ENCODE measurements at regions not wholly inside any gene's neighbourhood (a gene's known extent, or its start where the extent isn't known, plus 50 kb on each side); places are given as distances from the start of the nearest gene placed in this dataset.

DNA sequence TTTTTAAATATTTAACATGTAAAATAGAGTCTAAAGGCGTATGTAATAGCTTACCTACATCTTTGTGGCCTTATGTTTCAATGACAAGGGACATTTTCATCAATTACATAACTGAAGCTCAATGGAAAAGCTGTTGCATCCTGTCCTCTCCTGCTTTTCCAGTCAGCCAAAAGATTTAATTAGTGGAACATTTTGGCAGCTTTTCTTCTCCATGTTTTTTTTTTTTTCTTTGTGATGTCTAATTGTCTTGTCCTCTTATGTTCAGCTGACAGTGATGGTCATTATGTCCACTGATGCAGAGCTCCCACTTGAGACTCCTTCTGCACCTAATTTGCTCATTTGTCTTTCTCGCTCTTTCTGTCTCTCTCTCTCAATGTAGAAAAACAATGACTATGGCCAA lies 422.2 kb downstream of the GABRG1 start:
- TF ChIP-seq, protein P1, sequence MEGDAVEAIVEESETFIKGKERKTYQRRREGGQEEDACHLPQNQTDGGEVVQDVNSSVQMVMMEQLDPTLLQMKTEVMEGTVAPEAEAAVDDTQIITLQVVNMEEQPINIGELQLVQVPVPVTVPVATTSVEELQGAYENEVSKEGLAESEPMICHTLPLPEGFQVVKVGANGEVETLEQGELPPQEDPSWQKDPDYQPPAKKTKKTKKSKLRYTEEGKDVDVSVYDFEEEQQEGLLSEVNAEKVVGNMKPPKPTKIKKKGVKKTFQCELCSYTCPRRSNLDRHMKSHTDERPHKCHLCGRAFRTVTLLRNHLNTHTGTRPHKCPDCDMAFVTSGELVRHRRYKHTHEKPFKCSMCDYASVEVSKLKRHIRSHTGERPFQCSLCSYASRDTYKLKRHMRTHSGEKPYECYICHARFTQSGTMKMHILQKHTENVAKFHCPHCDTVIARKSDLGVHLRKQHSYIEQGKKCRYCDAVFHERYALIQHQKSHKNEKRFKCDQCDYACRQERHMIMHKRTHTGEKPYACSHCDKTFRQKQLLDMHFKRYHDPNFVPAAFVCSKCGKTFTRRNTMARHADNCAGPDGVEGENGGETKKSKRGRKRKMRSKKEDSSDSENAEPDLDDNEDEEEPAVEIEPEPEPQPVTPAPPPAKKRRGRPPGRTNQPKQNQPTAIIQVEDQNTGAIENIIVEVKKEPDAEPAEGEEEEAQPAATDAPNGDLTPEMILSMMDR (IDR thresholded peaks at IDR 0.05; ENCODE audit: insufficient read depth, low read depth, low read length, missing control alignments) = no peak
- no peak overlapping the region for H3K4me3 ChIP-seq (ENCODE audit: low read depth, low read length)
- no peak for DNase-seq (ENCODE audit: low read depth)

DNA sequence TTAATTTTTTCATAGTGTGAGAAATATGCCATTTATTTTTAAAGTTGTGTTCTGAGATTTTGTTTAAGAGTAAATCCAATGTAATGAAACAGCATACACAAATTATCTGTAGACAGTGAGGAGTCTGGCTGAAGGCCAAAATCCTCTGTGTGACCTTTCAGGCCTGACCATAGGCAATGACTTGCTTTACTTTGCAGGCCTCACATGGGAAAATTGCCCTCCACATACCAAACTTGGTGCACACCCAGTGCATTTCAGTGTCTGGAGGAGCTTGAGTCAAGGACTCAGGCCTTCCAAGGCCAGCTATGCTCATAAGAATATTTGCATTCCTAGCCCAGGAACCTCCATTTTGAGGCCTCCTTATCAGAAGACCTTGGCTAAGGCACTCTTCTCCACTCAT lies 430.1 kb downstream of the GABRG1 start:
- no peak overlapping the region for H3K4me3 ChIP-seq (ENCODE audit: low read depth, low read length)
- TF ChIP-seq, protein P1 (IDR thresholded peaks at IDR 0.05; ENCODE audit: insufficient read depth, low read depth, low read length, missing control alignments) = no peak
- no peak for DNase-seq (ENCODE audit: low read depth)

DNA sequence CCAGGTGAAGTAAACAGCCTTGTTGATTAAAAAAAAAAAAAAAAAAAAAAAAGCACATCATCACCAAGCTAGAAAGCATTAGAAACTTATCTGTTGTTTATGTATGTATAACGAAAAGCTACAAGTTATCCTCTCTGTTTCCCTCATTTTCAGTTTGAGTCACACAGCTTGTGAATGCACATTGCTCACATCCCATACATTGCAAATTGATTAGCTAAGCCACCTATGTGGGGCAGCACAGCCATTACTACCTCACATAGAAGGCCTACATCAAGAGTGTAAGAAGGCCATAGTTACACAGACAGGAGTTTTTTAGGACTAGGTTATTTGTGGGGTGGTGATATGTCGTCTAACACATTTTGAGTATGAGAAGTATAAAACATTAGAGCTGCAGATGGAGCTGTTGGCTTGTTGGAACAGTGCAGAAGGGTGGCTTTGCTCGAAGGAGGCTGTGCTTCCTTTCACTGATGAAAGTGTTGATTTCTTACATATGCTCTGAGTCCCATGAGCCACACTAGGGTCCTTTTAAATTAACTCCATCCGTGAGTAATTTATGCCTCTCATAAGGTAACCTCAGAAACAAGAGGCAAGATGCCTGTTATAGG lies 431.6 kb downstream of the GABRG1 start:
- TF ChIP-seq, protein P1 (IDR thresholded peaks at IDR 0.05; ENCODE audit: insufficient read depth, low read depth, low read length, missing control alignments) = no peak
- no peak for DNase-seq (ENCODE audit: low read depth)
- no peak overlapping the region for H3K4me3 ChIP-seq (ENCODE audit: low read depth, low read length)

DNA sequence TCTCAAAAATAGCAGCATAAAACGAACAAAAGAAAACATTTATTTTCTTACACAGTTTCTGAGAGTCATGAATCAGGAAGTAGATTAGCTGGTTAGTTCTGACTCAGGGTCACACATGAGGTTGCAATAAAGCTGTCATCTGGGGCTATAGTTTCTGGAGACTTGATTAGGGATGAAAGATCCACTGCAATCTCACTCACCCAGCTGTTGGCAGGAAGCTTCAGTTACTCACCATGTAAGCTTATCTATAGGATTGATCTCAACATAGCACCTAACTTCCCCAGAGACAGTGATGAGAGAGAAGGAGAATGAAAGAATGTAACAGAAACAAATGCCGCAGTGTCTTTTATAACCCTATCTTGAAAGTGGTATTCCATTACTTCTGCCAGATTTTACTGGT lies 435.5 kb downstream of the GABRG1 start:
- TF ChIP-seq, protein P1 (IDR thresholded peaks at IDR 0.05; ENCODE audit: insufficient read depth, low read depth, low read length, missing control alignments) = no peak
- no peak overlapping the region for H3K4me3 ChIP-seq (ENCODE audit: low read depth, low read length)
- DNase-seq (ENCODE audit: low read depth) = no peak

DNA sequence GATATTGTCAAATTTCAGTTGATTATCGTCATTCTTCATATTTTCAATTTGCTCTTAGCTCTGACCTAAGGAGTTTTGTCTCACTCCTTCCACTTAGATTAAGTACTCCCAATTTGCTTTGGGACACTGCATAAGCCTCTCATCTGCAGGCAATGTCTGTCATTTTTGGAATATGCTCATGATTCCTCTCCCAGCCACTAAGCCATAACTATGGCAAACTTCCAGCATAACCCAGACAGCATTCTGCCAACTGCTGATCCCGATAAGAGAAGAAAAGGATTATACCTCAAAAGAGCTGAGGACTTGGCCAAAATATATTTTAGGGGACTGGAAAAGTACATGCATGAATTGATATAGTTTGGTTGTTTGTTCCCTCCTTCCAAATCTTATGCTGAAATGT lies 444.4 kb downstream of the GABRG1 start:
- H3K4me3 ChIP-seq (ENCODE audit: low read depth, low read length) = no peak overlapping the region
- TF ChIP-seq, protein P1 (IDR thresholded peaks at IDR 0.05; ENCODE audit: insufficient read depth, low read depth, low read length, missing control alignments) = no peak
- DNase-seq (ENCODE audit: low read depth) = no peak

DNA sequence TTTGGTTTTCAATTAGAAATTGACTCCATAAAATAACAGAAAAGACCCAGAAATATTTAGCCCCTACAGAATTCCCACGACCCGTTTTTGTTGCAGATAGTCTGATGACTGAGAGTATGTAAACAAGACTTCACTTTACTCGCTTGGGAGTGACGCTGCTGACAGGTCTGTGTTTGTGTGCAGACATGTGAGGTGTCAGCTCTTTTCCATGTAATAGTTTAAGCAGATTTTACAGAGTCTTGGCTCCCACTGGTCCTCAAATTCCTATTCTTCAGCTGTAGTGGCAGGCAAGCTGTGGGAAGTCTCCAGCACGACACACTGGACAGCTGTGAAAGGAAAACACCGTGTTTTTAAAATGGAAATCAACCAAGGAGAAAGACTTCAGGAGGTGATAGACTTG lies 455.7 kb downstream of the GABRG1 start:
- no peak for DNase-seq (ENCODE audit: low read depth)

More for the DNA sequence above, 455.7 kb downstream of the GABRG1 start:
- no peak overlapping the region for H3K4me3 ChIP-seq (ENCODE audit: low read depth, low read length)
- TF ChIP-seq, protein P1 (IDR thresholded peaks at IDR 0.05; ENCODE audit: insufficient read depth, low read depth, low read length, missing control alignments) = no peak

Measured in GM12865 (cell line).